HG03558 (cell line): ENCODE measurements at regions not wholly inside any gene's neighbourhood (a gene's known extent, or its start where the extent isn't known, plus 50 kb on each side); places are given as distances from the start of the nearest gene placed in this dataset.
"Not testable (repeated sequence)": the region's sequence is repeated elsewhere in the genome, so short reads cannot be mapped to it uniquely, and the experiment has no call there.

Source experiments
- ATAC-seq: cut with Tn5 transposase; IDR thresholded peaks from one replicate; pipeline ENCODE4 v1.9.1; 2021; ENCODE audit warnings: moderate number of reproducible peaks; ENCODE audit not compliant: unreplicated experiment; ENCODE audit errors: extremely low read depth

- no peak for ATAC-seq
Measured at GRCh38 chr4:83758285-83758684, 222.4 kb downstream of the GPAT3 start.

DNA sequence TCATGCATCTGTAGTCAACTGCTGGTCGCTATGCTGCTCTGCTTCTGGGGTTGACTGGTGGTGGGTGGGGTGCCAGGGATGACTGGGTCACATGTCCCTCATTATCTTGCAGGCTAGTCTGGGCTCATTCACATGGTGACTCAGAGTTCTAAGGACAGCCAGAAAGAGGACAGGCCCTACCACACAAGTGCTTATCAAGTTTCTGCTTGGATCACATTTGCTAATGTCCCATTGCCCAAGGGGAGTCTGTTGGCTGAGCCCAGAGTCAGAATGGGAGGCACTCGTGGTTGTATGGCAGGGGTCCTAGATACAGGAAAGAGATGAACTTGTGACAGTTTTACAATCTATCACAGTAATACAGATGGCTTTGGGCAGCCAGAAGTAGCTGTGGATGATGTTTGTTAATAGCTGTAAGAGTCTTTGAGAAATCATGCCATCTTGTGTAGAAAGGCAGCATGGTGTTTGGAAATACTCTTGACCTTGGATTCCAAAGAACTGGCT lies 221.3 kb downstream of the GPAT3 start:
- no peak for ATAC-seq

DNA sequence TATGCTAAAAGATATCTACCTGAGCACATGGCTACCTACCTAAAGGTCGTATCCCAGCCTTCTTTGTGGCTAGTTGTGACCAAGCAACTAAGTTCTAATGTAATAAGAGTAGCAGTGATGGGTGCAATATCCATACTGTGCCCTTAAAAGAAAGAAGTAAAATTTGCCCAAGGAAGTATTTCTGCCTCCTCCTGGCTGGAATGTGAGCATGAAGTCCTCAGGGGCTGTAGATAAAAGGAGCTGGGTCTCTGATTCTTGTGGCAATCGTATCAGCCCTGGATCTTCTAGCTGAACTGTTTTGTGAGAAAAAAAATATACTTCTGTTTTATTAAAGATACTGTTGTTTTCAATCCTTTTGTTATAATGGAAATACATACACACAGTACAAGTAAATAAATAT lies 217.4 kb downstream of the GPAT3 start:
- ATAC-seq = no peak

GRCh38 chr4:83751336-83751949 lies 215.5 kb downstream of the GPAT3 start:
- ATAC-seq = no peak

DNA sequence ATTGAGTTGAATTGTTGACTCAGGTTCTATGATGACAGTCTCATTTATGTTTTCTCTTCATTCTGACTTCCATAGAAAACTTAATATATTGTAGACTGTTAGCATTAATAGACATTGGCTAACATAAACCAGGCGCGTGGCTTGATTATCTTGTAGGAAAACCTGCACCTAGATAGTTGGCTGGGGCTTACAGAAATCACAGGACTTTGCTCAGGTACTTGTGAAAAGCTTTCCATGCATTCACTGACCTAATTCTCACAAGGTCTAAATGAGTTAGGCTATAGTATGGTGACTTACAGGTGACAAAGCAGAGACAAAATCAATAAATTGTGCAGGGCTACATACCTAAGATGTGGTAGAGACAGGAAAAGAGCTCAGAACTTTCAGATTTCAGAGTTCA lies 212.8 kb downstream of the GPAT3 start:
- ATAC-seq = no peak

DNA sequence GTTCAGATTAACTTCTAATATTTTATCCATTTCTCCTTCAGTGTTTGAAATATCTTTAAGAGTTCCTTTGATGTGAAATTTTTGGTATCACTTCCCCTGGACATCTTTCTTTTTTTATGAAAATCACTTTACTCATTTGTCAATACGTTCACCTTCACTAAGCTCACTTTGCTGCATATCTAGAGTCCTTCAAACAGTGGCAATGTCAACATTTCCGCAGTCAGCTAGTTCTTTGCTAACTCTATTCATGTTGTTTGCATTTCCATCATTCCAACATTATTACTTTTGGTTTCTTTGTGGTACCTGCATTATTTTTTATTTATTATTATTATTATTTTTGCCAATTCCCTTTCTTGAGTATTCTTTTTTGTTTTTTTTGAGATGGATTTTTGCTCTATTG lies 203.0 kb downstream of the GPAT3 start:
- ATAC-seq = no peak

- ATAC-seq = no peak
Measured at GRCh38 chr4:83734576-83734975, 198.7 kb downstream of the GPAT3 start.

DNA sequence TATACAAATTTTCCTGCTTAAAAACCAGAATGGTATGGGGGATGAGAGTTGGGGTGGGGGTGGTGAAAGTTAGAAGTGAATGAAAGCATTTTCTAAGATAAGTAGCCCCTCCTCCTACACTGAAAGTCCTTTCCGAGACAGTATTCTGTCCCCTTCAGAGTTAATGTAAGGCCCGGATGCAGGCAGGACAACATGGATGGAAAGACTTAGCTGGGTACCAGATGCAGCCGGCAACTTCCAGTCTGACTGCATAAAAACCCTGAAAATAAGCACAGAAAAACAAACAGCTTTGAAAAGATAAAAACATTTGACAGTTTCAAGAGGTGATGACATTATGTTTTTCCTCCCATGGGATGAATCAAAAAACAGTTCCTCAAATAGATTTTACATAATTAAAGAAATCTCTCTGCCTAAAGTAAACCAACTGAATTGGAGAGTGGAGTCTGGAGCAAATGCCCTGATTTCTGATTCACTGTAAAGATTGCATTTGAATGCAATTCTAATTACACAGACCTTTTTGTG lies 196.3 kb downstream of the GPAT3 start:
- ATAC-seq = no peak

- ATAC-seq = no peak
Measured at GRCh38 chr4:83731609-83732008, 195.7 kb downstream of the GPAT3 start.

DNA sequence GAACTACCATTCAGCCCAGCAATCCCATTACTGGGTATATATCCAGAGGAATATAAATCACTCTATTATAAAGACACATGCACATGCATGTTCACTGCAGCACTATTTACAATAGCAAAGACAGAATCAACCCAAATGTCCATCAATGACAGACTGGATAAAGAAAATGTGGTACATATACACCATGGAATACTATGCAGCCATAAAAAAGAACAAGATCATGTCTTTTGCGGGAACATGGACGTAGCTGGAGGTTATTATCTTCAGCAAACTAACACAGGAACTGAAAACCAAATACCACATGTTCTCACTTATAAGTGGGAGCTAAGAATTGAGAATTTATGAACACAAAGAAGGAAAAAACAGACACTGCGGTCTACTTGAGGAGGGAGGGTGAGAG lies 195.1 kb downstream of the GPAT3 start:
- ATAC-seq = not testable (repeated sequence)

- no peak for ATAC-seq
Measured at GRCh38 chr4:83728191-83728590, 192.3 kb downstream of the GPAT3 start.

GRCh38 chr4:83725336-83726085 lies 189.6 kb downstream of the GPAT3 start:
- ATAC-seq = no peak

GRCh38 chr4:83724485-83725335 lies 188.8 kb downstream of the GPAT3 start:
- no peak for ATAC-seq

- no peak for ATAC-seq
Measured at GRCh38 chr4:83723609-83724008, 187.7 kb downstream of the GPAT3 start.

DNA sequence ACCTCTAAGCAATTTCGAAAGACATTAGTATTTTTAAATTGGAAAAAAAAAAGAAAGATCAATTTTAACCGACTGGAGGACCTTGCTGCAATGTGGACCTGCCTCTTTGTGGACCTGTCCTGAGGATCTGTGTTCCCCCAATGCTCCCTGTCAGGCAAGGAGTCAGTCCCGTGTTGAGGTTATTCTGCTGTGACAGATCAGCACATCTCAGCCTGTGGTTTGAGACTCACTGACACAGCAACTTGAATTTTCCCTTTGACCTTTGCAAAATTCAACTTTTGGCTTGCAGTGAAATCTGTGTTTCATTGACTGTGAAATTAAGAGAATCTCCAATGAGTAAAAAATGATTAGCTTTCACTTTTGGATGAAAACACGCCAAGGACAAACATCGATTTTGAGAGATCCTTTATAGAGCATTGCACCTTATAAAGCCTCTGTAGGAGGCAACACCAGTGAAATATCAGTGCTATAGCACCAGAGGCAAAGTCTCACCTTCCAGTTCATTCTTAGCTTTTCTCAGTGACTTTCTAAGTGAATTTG lies 186.9 kb downstream of the GPAT3 start:
- no peak for ATAC-seq

DNA sequence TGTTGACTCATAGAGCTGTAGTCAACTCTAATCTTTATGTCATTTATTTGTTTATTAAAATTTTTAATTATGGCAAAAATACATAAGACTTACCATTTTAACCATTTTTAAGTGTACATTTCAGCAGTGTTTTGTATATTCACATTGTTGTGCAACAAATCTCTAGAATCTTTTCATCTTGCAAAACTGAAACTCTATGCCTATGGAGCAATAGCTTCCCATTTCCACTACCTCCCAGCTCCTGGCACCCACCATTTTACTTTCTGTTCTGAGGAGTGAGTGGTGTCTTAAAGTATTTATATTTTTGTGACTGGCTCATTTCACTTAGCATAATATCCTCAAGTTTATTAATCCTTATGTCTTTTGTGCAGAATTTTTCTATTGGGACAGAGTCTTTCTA lies 181.0 kb downstream of the GPAT3 start:
- no peak for ATAC-seq

- no peak for ATAC-seq
Measured at GRCh38 chr4:83712890-83713289, 177.0 kb downstream of the GPAT3 start.

GRCh38 chr4:83709627-83710026 lies 173.7 kb downstream of the GPAT3 start:
- no peak for ATAC-seq

GRCh38 chr4:83708500-83709175 lies 172.7 kb downstream of the GPAT3 start:
- no peak for ATAC-seq

DNA sequence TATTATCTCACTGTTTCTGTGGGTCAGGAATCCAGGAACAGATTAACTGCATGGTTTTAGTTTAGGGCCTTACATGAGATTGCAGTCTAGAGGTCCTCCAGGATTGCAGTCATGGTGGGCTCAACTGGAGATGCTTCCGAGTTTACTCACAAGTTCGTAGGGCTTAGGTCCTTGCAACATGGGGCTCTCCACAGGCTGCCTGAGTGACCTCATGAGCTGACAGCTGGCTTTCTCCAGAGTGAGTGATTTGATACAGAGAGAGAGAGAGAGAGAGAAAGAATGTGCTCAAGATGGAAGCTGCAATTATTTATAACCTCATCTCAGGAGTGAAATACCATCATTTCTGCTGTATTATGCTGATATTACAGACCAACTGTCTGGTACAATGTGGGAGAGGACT lies 168.9 kb downstream of the GPAT3 start:
- no peak for ATAC-seq
